HCT116 (cell line): ENCODE measurements at regions not wholly inside any gene's neighbourhood (a gene's known extent, or its start where the extent isn't known, plus 50 kb on each side); places are given as distances from the start of the nearest gene placed in this dataset.

Experiments
- ATAC-seq: fragments of 200-7000 bp; cut with Tn5 transposase; 2 replicates; pipeline ENCODE4 v1.9.1; 2020; ENCODE audit warnings: mild to moderate bottlenecking, moderate library complexity
- BruUV-seq: library from RNA; stranded (reverse); fragments of 400-500 nt; replicated peaks from 2 replicates; lab custom pipeline; 2021; lab: Mats Ljungman, UMichigan
- CTCF ChIA-PET: fragments of 300-600 bp; sonication (Branson Sonifier 250); formaldehyde crosslinking; loops from one replicate; lab custom pipeline; 2021; ENCODE audit warnings: antibody characterized with exemption; lab: Charles Lee
- POLR2A ChIA-PET: fragments of 300-600, 350-600 bp; sonication (Branson Sonifier 250); formaldehyde crosslinking; loops from one replicate; lab custom pipeline; 2021; ENCODE audit warnings: antibody characterized with exemption; lab: Charles Lee
- RAD21 ChIA-PET, 2 experiments: fragments of 300-600 bp; sonication (Branson Sonifier 250); formaldehyde crosslinking; loops; one replicate each; lab custom pipeline; 2023; ENCODE audit warnings: low total read pairs in 2 of 2; ENCODE audit not compliant: uncharacterized antibody in 2 of 2, unreplicated experiment in 2 of 2, low non-redundant PET in 1 of 2; lab: Charles Lee
- DNase-seq: peaks from one replicate; pipeline ENCODE4 v3.0.0-alpha.2; 2010; ENCODE audit warnings: low read depth, low spot score
- H2AFZ ChIP-seq: fragments of 200-600 bp; shearing (Covaris generic), sonication (generic); 2 replicates; pipeline ENCODE4 v1.6.1; 2017; ENCODE audit warnings: low read depth, mixed run types, mixed read lengths, antibody characterized with exemption, low read length; ENCODE audit not compliant: poor library complexity, severe bottlenecking
- H3K27ac ChIP-seq: 2 replicates; pipeline ENCODE4 v1.5.1; 2012; ENCODE audit warnings: low read depth, low read length
- H3K27me3 ChIP-seq: fragments of 200-600 bp; sonication (generic); 2 replicates; pipeline ENCODE4 v1.6.1; 2016; ENCODE audit warnings: mixed run types, low read length, mixed read lengths; ENCODE audit not compliant: insufficient read depth
- H3K36me3 ChIP-seq, 2 experiments: fragments of 200-500 bp in 1 of 2; fragments of 200-600 bp in 1 of 2; sonication (Bioruptor generic) in 1 of 2; sonication (generic) in 1 of 2; 2 replicates each; pipeline versions ENCODE4 v1.5.1 to v1.6.1; 2014 to 2016; ENCODE audit warnings: low read length in 2 of 2, inconsistent platforms in 1 of 2, mixed read lengths in 1 of 2, mixed run types in 1 of 2; ENCODE audit not compliant: insufficient read depth in 2 of 2, control insufficient read depth in 1 of 2
- H3K4me1 ChIP-seq, 2 experiments: fragments of 200-600 bp in 1 of 2; sonication (generic) in 1 of 2; 2 replicates each; pipeline versions ENCODE4 v1.5.1 to v1.6.1; 2012 to 2017; ENCODE audit warnings: low read length in 2 of 2, inconsistent platforms in 1 of 2, mild to moderate bottlenecking in 1 of 2, mixed read lengths in 1 of 2, mixed run types in 1 of 2, moderate library complexity in 1 of 2; ENCODE audit not compliant: insufficient read depth in 2 of 2, control insufficient read depth in 1 of 2
- H3K4me2 ChIP-seq: fragments of 200-600 bp; sonication (generic); 2 replicates; pipeline ENCODE4 v1.6.1; 2017; ENCODE audit warnings: mixed run types, low read length, mixed read lengths
- H3K4me3 ChIP-seq, 2 experiments: fragments of 200-600 bp in 1 of 2; sonication (generic) in 1 of 2; replicated peaks in 1 of 2; 2 replicates each; pipeline ENCODE4 v1.5.1; 2011 to 2016; ENCODE audit warnings: low read length in 2 of 2, control low read depth in 1 of 2, low read depth in 1 of 2, mild to moderate bottlenecking in 1 of 2, mixed read lengths in 1 of 2, mixed run types in 1 of 2
- H3K79me2 ChIP-seq: fragments of 200-600 bp; sonication (generic); 2 replicates; pipeline ENCODE4 v1.6.1; 2017; ENCODE audit warnings: mild to moderate bottlenecking, mixed run types, low read length, moderate library complexity, mixed read lengths; ENCODE audit not compliant: insufficient read depth
- H3K9ac ChIP-seq: fragments of 200-600 bp; sonication (generic); 2 replicates; pipeline ENCODE4 v1.6.1; 2016; ENCODE audit warnings: low read length, mixed read lengths
- H3K9me2 ChIP-seq: fragments of 200-600 bp; sonication (generic), shearing (Covaris generic); 2 replicates; pipeline ENCODE4 v1.6.1; 2017; ENCODE audit warnings: mixed run types, mild to moderate bottlenecking, moderate library complexity; ENCODE audit not compliant: insufficient read depth
- H3K9me3 ChIP-seq, 2 experiments: fragments of 200-500 bp in 1 of 2; fragments of 200-600 bp in 1 of 2; sonication (Bioruptor generic) in 1 of 2; sonication (generic) in 1 of 2; 2 replicates each; pipeline ENCODE4 v1.6.1; 2014 to 2017; ENCODE audit warnings: low read length in 2 of 2, mixed read lengths in 2 of 2, inconsistent platforms in 1 of 2, low read depth in 1 of 2, mild to moderate bottlenecking in 1 of 2, mixed run types in 1 of 2, moderate library complexity in 1 of 2; ENCODE audit not compliant: control insufficient read depth in 1 of 2, insufficient read depth in 1 of 2
- H4K20me1 ChIP-seq: fragments of 200-600 bp; sonication (generic), shearing (Covaris generic); 2 replicates; pipeline ENCODE4 v1.6.1; 2017; ENCODE audit warnings: mixed run types, mild to moderate bottlenecking, moderate library complexity; ENCODE audit not compliant: insufficient read depth
- CTCF ChIP-seq, 3 experiments: fragments of 200-600 bp in 1 of 3; sonication (generic) in 1 of 3; IDR thresholded peaks in 2 of 3; conservative IDR thresholded peaks in 1 of 3; 2 replicates each; pipeline ENCODE4 v1.5.1; 2012 to 2017; ENCODE audit warnings: low read depth in 2 of 3, low read length in 2 of 3, antibody characterized with exemption in 1 of 3, borderline replicate concordance in 1 of 3, control low read depth in 1 of 3, mild to moderate bottlenecking in 1 of 3, mixed read lengths in 1 of 3, mixed run types in 1 of 3, moderate library complexity in 1 of 3; ENCODE audit not compliant: insufficient read depth in 1 of 3
- EZH2phosphoT487 ChIP-seq: fragments of 200-600 bp; IDR thresholded peaks from 2 replicates; pipeline ENCODE4 v1.6.1; 2018; ENCODE audit warnings: antibody characterized with exemption, borderline replicate concordance
- FOSL1 ChIP-seq: IDR thresholded peaks from 2 replicates; pipeline ENCODE4 v1.6.1; 2012; ENCODE audit warnings: low read depth
- JUND ChIP-seq: IDR thresholded peaks from 2 replicates; pipeline ENCODE4 v1.6.1; 2012
- MAX ChIP-seq: IDR thresholded peaks from 2 replicates; pipeline ENCODE4 v1.6.1; 2012
- POLR2A ChIP-seq: IDR thresholded peaks from 2 replicates; pipeline ENCODE4 v1.7.0; 2011; ENCODE audit warnings: borderline replicate concordance; ENCODE audit not compliant: insufficient read depth, insufficient read length; ENCODE audit errors: extremely low read depth
- RAD21 ChIP-seq: IDR thresholded peaks from 2 replicates; pipeline ENCODE4 v1.6.1; 2012; ENCODE audit warnings: low read depth, mild to moderate bottlenecking
- SIN3A ChIP-seq: IDR thresholded peaks from 2 replicates; pipeline ENCODE4 v1.6.1; 2012; ENCODE audit warnings: low read depth
- SP1 ChIP-seq: IDR thresholded peaks from 2 replicates; pipeline ENCODE4 v1.6.1; 2012; ENCODE audit warnings: low read depth
- SRF ChIP-seq: IDR thresholded peaks from 2 replicates; pipeline ENCODE4 v1.6.1; 2012; ENCODE audit warnings: low read depth
- ZFX ChIP-seq: fragments of 450-650 bp; IDR thresholded peaks from 2 replicates; pipeline ENCODE4 v1.6.1; 2017
- intact Hi-C: fragments of 100-400 bp; cut with micrococcal nuclease; formaldehyde crosslinking; loops from 2 replicates; pipeline ENCODE4 v1.10.0; 2022
- TF ChIP-seq, protein P1 (sequence below): IDR thresholded peaks from 2 replicates; pipeline ENCODE4 v1.6.1; 2012
- TF ChIP-seq, protein P2 (sequence below): IDR thresholded peaks from 2 replicates; pipeline ENCODE4 v1.6.1; 2011; ENCODE audit warnings: mild to moderate bottlenecking, low read length, moderate library complexity; ENCODE audit not compliant: insufficient replicate concordance; ENCODE audit errors: extremely low read depth

DNA sequence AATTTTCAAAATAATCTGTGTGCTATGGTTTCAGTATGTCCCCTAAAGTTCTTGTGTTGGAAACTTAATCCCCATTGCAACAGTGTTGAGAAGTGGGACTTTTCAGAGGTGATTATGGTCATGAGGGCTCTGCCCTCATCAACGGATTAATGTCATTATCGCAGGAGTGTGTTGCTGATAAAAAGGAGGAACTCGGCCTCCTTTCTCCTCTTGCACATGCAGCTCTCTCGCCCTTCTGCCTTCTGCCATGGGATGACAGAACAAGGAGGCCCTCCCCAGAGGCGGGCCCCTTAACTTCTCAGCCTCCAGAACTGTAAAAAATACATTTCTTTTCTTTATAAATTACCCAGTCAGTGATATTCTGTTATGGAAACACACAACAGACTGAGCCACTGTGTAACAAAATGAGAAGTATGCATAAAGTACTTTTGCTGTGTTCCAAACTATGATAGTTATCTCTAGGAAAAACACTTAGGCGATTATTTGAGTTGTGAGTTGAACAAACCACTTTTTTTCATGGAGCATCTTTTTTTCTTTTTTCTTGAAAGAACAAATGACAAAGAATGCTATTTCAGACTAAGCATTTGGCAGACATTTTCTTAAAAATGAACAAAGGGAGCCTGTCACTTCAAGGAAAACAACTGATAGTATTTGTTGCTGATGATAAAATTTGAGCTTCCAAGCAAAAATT, 134.8 kb upstream of the FUT8 start:
- BruUV-seq = no TSS peak
- Histone ChIP-seq H3K27me3 (no peaks in the 10 kb centered on the region), H3K4me1 (no peaks in the 10 kb centered on the region), H3K9ac (no peak overlapping the region), H4K20me1 (no peaks in the 10 kb centered on the region), H3K4me2 (no peak overlapping the region), H3K4me3 (no peak overlapping the region)
- ChIA-PET CTCF (no interaction called here), POLR2A (no interaction called here)
- TF ChIP-seq FOSL1 (no peak), RAD21 (no peak), CTCF (IDR thresholded peaks at IDR 0.05 in 2 of 3, conservative IDR thresholded peaks at IDR 0.05 in 1 of 3; ENCODE audit: borderline replicate concordance in 1 of 3, insufficient read depth in 1 of 3, low read depth in 2 of 3, low read length in 2 of 3) (no peak), SRF (no peak), MAX (no peak), SP1 (no peak), POLR2A (no peak), ZFX (no peak), JUND (no peak), SIN3A (no peak), EZH2phosphoT487 (no peak)
- TF ChIP-seq, protein P1, sequence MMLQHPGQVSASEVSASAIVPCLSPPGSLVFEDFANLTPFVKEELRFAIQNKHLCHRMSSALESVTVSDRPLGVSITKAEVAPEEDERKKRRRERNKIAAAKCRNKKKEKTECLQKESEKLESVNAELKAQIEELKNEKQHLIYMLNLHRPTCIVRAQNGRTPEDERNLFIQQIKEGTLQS = no peak
- TF ChIP-seq, protein P2, sequence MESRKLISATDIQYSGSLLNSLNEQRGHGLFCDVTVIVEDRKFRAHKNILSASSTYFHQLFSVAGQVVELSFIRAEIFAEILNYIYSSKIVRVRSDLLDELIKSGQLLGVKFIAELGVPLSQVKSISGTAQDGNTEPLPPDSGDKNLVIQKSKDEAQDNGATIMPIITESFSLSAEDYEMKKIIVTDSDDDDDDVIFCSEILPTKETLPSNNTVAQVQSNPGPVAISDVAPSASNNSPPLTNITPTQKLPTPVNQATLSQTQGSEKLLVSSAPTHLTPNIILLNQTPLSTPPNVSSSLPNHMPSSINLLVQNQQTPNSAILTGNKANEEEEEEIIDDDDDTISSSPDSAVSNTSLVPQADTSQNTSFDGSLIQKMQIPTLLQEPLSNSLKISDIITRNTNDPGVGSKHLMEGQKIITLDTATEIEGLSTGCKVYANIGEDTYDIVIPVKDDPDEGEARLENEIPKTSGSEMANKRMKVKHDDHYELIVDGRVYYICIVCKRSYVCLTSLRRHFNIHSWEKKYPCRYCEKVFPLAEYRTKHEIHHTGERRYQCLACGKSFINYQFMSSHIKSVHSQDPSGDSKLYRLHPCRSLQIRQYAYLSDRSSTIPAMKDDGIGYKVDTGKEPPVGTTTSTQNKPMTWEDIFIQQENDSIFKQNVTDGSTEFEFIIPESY = no peak
- TF ChIP-seq, all 23 proteins: peak for 0
- RAD21 ChIA-PET = no interaction called here
- Histone ChIP-seq H3K9me2 (no peaks in the 10 kb centered on the region), H3K36me3 (no peaks in the 10 kb centered on the region), H3K27ac (no peak overlapping the region), H3K9me3 (no peaks in the 10 kb centered on the region), H2AFZ (no peak overlapping the region), H3K79me2 (no peaks in the 10 kb centered on the region)
- intact Hi-C loops = no loop called here
- DNase-seq (no peak), ATAC-seq (no peak)
